ENCODE measurements at regions not wholly inside any gene's neighbourhood (a gene's known extent, or its start where the extent isn't known, plus 50 kb on each side); places are given as distances from the start of the nearest gene placed in this dataset.

DNA sequence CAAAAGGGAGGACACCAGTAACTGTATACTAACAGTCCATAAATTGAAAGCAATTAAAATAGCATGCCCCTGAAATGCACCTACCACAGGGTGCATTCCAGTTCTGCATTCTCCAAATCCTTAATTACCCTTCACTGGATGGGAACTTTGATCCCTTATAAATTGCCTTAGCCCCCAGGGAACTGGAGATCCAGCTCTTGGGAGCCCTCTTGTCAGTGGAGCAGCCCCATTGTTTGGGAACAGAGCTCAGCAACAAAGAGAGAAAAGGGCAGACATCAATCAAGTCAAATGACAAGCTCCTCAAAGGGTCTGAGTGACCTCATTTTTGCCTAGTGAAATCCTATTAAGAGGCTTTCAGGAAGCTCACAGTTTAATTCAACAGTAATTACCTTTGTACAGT, 472.6 kb downstream of the XPNPEP1 start:
- Histone ChIP-seq H2BK15ac (ENCODE audit: low read depth, low read length) (no peak overlapping the region), H3K4ac (ENCODE audit: low read depth, low read length) (no peak overlapping the region), H3K79me1 (ENCODE audit: insufficient read depth, low read depth, low read length, poor library complexity, severe bottlenecking) (no peaks in the 10 kb centered on the region), H4K91ac (ENCODE audit: insufficient read length, low read depth, low read length) (no peak overlapping the region), H3K4me1 (ENCODE audit: insufficient read depth, low read length) (no peaks in the 10 kb centered on the region), H3K4me2 (ENCODE audit: insufficient read depth, insufficient read length, low read length) (no peak overlapping the region), H3K14ac (ENCODE audit: insufficient read depth, low read length) (no peak overlapping the region), H4K20me1 (ENCODE audit: control insufficient read depth, insufficient read depth, insufficient read length) (no peaks in the 10 kb centered on the region), H2BK5ac (ENCODE audit: insufficient read length, low read length) (no peak overlapping the region), H3K9me3 (ENCODE audit: control insufficient read depth, low read depth, low read length) (no peaks in the 10 kb centered on the region), H3K27ac (ENCODE audit: insufficient read length, low read depth, low read length) (no peak overlapping the region), H3K23me2 (ENCODE audit: insufficient read length, low read depth, low read length, poor library complexity, severe bottlenecking) (no peaks in the 10 kb centered on the region), H3K9ac (ENCODE audit: extremely low read depth, insufficient read length, low read length) (no peak overlapping the region), H3K27me3 (ENCODE audit: insufficient read depth, low read length) (no peaks in the 10 kb centered on the region; the same call in 1 of the 2 replicates), H4K5ac (ENCODE audit: insufficient read length, low read depth, low read length) (no peak overlapping the region), H3K79me2 (ENCODE audit: insufficient read depth, low read length) (no peaks in the 10 kb centered on the region), H3K23ac (ENCODE audit: insufficient read length, low read depth, low read length) (no peak overlapping the region), H2AFZ (ENCODE audit: low read length) (no peak overlapping the region), H4K8ac (replicated peaks; ENCODE audit: insufficient read length, low read depth, low read length) (no peak overlapping the region), H2BK120ac (ENCODE audit: low read depth, low read length, poor library complexity, severe bottlenecking) (no peak overlapping the region), H2AK5ac (ENCODE audit: insufficient read length, low read length) (no peak overlapping the region), H3T11ph (ENCODE audit: low read length) (no peak overlapping the region), H3K56ac (ENCODE audit: insufficient read length, low read depth, low read length) (no peak overlapping the region), H2BK20ac (ENCODE audit: low read depth, low read length, poor library complexity, severe bottlenecking) (no peak overlapping the region), H3K18ac (ENCODE audit: insufficient read length, low read depth, low read length) (no peak overlapping the region), H2BK12ac (ENCODE audit: insufficient read length, low read depth, low read length) (no peak overlapping the region)
- H3K36me3 Mint-ChIP-seq (ENCODE audit: insufficient read depth in 1 of 3, low read depth in 3 of 3): no peaks in the 10 kb centered on the region
- no peak overlapping the region for H3K27ac Mint-ChIP-seq
- peaks cover 34% of the 10 kb centered on the region for H3K27me3 Mint-ChIP-seq (ENCODE audit: low read depth)
- TF ChIP-seq, protein P1, sequence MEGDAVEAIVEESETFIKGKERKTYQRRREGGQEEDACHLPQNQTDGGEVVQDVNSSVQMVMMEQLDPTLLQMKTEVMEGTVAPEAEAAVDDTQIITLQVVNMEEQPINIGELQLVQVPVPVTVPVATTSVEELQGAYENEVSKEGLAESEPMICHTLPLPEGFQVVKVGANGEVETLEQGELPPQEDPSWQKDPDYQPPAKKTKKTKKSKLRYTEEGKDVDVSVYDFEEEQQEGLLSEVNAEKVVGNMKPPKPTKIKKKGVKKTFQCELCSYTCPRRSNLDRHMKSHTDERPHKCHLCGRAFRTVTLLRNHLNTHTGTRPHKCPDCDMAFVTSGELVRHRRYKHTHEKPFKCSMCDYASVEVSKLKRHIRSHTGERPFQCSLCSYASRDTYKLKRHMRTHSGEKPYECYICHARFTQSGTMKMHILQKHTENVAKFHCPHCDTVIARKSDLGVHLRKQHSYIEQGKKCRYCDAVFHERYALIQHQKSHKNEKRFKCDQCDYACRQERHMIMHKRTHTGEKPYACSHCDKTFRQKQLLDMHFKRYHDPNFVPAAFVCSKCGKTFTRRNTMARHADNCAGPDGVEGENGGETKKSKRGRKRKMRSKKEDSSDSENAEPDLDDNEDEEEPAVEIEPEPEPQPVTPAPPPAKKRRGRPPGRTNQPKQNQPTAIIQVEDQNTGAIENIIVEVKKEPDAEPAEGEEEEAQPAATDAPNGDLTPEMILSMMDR (conservative IDR thresholded peaks at IDR 0.05): no peak
- DNase-seq: no peak
- no peaks in the 10 kb centered on the region for H3K9me3 Mint-ChIP-seq
- peaks cover 9 to 24% of the 10 kb centered on the region in 2 experiments for H3K4me1 Mint-ChIP-seq
- H3K4me3 Mint-ChIP-seq: no peak overlapping the region

Measured in H9 (cell line).